Hypothalamus (tissue), 51 donors: ENCODE measurements at regions not wholly inside any gene's neighbourhood (a gene's known extent, or its start where the extent isn't known, plus 50 kb on each side); places are given as distances from the start of the nearest gene placed in this dataset.
A peak's percentile ranks its signal among the peaks of the same experiment; 100 is the strongest.

ENCODE experiments used
- DNase-seq, 51 donors: peaks; one replicate each; lab custom pipeline; 2025; lab: John Stamatoyannopoulos, UW

DNA sequence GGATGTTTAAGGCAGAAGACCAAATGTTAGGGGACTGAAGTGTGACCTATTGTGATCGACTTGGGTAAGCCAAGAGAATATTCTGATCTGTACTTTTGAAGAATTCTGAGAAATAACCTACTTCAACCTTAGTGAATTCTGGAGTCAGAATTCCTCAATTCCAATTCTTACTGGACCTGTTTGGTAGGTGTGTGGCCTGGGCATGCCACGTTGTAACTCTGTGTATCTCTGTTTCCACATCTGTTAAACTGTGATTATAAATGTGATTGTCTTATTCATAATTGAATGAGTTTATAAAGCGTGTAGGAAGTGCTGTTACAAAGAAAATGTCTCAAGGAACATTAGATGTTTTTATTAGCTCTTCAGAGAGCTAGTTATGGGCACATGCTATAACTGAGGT is 64.5 kb downstream of the TUSC1 start:
- no peak for DNase-seq

DNA sequence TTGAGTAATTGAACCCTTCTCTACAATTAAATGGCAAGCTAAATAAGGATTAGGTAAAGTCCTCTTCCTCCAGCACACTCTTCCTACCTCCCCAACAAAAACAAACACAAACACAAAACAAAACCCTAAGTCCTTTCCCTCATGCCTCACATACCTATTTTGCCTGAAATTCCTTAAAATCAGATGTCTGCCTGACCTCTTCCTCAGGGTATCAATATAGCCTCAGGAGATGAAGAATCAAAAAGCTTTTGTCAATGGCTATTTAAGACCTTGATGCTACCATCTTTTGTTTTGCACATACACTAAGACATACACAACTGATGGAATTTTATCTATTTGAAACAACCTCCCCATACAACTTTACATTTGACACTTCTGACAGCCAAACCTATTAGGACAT is 75.1 kb downstream of the TUSC1 start:
- no peak for DNase-seq

DNA sequence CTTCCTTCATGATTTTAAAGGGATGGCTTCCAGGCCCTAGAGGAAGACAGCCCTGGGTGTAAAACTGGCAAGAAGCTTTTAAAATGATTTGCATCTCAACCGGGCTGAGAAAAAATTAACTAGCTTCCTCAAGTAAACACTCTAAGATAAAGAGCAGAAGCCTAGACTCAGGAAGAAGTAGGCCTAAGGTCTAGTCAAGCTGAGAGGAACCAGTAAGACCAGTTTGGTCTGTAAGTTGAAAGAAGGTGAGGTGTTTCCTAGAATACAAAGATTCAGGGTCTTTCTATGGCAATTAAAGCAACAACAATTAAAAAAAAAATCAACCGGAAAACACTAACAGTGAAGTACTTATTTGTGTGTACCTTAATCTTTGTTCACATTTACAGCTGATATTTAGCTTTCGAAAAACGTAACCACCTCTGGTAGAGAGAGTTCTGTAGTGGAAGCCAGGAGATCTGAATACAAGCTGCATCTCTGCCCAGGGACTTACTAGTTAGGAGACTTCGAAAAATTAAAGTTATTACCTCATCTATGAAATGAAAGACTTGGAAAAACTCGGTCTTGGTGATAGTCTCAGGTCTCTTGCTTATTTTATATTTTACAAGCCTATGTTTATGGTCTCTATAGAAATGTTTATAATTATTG is 75.7 kb downstream of the TUSC1 start:
- no peak for DNase-seq

DNA sequence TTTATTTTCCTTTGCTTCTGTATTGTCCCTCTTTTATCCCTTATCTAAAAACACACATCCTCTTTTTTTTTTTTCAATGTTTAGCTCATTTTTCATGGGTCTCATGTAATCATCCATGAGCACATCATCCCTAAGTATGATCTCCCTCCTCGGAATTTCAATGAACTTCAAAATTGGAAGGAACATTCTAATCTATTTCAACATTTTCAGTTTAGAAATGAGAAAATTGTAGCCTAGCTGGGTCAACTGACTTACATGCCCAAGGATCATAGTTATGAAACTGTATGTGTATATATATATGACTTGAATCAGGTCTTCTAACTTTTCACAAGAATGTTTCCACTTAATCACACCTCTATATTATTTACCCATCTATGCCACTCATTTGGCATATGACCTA is 77.7 kb downstream of the TUSC1 start:
- DNase-seq = no peak

DNA sequence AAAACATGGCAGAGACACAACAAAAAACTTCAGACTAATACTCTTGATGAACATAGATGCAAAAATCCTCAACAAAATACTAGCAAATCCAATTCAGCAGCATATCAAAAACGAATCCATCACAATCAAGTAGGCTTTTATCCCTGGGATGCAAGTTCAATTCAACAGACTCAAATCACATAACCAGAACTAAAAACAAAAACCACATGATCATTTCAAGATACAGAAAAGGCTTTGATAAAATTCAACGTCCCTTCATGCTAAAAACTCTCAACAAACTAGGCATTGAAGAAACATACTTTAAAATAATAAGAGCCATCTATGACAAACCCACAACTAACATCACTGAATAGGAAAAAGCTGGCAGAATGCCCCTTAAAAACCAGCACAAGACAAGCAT is 93.6 kb downstream of the TUSC1 start:
- DNase-seq = no peak

DNA sequence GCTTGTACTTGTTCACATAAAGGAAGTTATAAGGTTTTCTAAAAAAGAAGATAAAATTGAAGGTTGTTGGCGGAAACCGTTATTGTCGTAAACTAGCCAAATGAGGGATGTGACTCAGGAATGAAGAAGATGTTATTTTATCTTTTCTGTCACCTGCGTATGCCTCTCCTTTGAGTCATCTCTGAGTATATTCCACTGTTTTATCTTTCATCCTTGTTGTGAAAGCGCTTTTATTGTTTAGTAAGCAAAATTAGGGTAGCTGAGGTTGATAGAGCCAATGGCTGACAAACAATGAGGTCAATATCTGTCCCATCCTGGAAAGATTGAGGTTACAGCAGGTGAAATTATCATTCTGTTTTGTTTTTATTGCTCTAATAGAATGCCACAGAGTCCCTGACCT is 105.0 kb downstream of the TUSC1 start:
- DNase-seq = no peak

DNA sequence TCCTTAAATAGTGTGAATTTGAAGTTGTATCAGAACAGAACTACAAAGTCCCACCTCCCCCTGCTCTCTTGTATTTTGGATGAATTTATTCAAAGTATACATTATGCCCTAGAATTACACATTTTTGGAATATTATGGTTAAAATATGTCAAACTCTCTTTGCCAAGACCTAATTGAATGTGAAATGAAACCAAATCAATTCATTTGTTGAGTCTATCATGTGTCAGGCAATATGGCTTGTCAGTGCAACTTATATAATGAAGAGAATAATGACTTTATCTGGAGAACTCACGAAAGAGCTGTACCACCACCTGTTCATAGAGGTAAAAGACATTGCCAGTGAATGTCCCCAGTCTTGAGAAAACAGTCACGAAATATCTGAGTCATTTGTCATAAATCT is 106.8 kb downstream of the TUSC1 start:
- DNase-seq = no peak

DNA sequence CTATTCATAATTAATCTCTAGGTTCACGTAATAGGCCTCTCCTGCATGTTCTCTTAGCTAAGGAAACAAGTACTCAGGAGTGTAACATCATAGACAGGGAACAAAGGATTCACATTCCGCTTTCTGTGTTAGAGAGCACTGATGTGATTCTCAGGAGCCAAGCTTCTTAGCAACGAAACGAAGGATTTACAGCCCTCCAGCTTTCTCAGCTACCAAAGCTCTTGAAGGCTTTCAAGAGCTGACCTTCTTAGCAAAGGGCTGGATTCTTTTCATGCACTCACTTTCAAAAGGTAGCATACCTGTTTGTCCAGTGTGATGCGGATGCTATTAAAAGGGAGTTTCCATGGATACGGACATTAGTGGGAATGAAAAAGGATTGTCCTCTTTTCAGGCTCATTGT is 107.4 kb downstream of the TUSC1 start:
- DNase-seq = peak in 1 of 51 donors; percentile 12

DNA sequence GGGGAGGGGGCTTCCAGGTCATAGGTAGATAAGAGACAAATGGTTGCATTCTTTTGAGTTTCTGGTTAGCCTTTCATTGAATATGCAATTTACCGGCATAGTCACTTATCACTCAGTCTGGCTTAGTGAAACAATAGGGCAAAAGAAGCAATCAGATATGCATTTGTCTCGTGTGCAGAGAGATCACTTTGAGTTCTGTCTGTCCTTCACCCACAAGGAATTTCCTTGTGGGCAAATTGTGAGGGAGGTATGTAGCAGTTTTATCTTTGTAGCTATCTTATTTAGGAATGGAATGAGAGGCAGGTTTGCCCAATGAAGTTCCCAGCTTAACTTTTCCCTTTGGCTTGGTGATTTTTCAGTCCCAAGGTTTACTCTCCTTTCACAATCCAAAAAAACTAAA is 116.1 kb downstream of the TUSC1 start:
- no peak for DNase-seq

DNA sequence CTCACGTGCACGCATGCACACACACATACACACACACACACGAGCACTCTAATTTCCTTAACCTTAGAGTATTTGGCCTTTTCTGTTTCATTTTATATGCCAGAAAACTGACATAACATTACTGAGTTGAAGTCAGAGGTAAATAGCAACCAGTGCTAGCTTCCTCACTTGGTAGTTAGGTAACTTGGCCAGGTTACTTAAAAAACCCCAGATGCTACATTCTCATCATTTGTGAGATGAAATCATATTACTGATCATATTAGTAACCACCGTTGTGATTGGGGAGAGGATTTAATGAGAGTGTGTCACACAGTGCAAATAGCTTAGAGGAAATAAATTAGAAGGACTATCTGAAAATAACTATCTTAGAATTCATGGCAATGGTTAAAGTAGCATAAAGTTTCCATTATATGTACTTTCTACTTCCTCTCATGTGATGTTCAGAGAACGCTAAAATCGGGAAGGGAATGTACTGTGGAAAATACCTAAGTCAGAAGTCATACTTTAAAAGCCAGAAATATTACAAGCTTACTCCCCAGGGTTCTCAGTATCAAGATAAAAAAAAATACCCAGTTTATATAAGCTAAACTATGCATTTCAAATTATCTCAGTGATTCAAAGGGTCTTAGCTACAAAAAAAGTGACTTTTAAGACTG is 120.5 kb downstream of the TUSC1 start:
- DNase-seq = no peak

DNA sequence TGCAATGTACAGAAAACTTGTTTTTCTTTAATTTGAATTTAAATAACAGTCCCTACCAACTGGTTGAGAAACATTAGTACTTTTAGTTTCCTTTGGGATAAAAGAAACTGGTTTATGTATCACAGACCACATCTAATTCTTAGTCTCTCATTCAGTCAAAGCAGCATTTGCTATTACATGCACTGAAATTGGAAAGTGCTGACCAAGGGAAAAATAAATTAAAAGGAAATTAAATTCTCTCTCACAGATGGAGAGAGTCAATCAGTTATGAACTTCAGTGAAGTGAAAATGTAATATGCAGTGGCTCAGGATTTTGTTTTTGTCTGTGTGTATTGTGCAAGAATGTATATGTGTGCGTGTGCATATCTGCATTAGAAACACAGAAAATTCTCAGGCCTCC is 121.7 kb downstream of the TUSC1 start:
- no peak for DNase-seq

DNA sequence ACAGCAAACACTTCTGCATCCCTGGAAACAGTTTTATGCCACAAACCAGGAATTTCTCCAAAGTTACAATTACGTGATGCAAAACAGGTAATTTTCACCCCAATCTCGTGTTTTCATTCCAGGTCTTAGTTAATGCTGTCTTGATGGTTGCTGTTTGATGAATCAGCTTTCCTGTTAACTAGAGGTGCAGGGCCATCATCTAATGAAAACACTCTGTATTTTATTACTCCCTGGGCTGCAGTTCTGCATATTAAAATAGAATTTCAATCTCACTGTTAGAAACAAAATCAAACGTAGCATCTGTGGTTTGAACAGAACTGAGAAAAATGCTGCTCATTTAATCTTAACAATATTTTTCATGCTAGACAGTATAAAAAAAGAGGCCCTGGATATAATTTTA is 129.4 kb downstream of the TUSC1 start:
- no peak for DNase-seq

DNA sequence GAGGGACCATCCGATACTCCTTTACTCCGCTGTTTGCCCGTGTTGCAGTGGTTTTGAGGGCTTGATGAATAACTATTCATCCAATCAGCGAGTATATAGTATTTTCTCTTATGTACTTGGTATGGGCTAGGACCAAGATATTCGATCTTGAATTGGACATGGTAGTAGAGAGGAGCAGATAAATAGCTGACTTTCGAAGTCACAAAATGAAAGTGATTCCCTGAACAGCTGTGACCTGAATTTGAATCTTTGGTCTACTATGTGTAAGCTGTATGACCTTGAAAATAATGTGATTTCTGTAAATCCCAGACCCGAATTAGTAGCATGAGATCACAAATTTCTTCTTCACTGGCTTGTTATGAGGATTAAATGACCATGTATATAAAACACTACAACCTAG is 134.4 kb downstream of the TUSC1 start:
- DNase-seq = no peak

DNA sequence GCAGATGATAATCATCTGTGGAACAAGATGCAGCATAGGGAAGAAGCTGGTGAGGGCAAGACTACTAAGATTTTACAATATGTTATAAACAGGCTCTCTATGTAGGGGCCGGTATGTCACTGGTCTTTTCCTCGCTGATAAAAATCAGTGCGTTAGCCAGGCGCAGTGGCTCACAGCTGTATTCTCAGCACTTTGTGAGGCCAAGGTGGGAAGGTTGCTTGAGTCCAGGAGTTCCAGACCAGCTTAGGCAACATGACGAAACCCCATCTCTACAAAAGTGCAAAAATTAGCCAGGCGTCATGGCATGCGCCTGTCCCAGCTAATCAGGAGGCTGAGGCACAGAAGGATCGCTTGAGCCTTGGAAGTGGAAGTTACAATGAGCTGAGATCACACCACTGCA is 135.9 kb downstream of the TUSC1 start:
- DNase-seq = no peak

DNA sequence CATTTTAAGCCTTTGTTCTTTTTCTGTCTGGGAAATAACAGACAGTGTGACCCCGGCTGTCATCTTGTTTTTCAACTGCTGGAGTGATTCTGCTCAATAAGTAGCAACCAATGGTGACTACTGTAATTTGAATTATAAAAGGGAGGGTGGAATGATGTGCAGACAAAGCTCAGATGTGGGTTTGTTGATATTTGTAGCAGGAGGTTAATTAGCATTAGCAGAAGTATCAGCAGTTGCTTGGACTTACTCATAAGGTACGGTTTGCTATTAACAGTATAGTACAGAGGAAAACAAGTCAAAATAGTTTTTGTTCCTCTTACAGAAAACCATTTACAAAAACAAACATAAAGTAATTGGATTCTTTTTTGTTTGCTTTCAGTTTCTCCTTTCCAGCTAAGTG is 140.4 kb downstream of the TUSC1 start:
- no peak for DNase-seq

DNA sequence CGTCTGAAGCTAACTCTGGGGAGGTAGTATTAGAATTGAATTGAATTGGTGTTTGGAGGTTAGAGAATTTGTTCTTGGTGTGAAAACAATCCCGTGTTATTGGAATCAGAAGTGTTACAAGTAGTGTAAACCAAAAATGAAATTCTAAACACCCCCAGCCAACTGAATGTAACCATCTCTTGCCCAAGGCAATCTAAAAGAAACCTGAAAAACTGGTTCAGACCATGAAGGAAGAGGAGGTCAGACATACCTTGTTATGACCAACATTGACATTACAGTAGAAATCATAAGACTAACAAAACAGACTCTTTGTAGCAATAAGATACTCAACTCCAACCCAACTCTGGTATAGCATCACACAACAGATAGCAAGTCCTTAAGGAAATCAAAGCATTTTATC is 159.0 kb downstream of the TUSC1 start:
- DNase-seq = no peak

DNA sequence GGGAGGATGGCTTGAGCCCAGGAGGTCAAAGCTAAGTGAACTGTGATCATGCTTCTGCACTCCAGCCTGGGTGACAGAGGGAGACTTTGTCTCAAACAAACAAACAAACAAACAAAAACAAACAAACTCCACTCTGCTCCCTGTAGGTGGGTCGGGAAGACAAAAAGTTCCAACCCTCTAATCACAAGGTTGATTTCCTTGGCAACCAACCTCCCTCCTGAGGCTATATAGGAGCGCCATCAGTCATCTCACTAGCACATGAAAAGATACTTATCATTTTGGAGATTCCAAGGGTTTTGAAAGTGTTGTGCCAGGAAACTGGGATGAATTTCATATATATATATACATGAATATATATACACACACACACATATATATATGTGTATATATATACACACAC is 160.5 kb downstream of the TUSC1 start:
- no peak for DNase-seq

DNA sequence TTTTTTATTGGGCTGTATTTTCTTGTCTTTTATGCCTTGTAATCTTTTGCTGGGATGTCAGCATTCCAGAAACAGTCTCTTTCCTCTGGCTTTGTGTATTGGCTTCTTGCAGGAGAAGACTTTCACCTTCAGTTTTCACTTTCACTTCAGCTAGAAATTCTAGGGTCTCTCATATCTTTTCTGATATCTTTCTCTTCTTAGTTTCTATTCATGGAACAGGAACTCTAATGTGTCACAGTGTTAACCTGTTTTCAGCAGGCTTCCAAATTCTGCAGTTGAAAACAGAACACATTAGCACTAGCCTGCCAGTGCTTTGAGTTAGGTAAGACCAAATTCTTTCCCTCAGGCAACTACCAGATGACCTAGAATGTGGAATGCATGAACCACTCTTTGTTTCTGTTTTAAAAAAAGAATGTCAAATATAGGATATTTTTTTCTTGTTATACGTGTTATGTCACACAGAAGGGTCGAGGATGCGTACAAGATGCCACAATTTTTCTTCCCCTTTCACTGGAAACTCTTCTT is 164.7 kb downstream of the TUSC1 start:
- no peak for DNase-seq

DNA sequence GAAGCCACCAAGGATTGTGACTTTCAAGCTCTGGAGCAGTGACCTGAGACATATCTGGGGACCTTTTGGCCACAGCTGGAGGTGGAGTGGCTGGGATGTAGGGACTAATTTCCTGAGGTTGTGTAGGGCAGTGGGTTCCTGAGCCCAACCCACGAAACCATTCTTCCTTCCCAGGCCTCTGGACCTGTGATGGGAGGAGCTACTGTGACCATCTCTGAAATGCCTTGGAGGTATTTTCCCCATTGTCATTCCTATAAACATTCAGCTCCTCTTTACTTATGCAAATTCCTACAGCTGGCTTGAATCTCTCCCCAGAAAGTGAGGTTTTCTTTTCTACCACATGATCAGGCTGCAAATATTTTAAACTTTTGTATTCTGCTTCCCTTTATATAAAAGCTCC is 172.6 kb downstream of the TUSC1 start:
- DNase-seq = no peak

DNA sequence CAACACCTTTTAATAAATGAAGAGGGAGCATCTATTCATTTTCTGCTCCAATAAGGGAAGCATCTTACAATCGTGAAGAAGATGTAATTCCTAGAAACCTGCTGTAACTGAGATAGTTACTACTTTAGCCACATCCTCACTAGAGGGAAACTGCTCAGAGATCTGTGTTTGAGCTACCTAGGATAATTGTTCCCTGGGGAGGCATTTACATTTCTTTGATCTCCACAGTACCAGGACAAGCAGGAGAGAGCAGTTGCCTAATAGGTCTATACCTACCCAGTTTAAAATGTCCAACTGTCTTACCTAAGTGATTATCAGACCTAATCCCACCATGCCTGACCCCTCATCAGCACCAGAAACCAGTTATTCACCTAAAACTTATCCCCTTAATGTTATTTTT is 196.9 kb downstream of the TUSC1 start:
- DNase-seq = no peak

DNA sequence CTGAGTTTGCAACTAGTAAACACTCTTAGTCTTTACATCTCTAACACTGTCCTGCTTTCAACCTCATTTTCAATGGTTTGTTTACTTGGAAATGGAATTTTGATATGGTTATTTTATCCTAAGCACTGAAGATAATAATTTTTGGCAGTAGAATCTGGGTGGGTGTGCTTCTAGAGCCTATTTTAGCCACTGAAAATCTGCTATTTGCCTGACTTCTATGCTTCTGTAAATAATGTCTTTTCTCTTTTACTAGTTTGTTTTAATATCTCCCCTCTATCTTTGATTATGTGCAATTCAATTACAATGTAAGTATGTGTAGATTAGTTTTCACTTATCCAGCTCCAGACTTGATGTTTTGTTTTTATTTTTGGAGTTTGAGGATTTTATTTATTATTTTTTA is 197.5 kb downstream of the TUSC1 start:
- DNase-seq = no peak

DNA sequence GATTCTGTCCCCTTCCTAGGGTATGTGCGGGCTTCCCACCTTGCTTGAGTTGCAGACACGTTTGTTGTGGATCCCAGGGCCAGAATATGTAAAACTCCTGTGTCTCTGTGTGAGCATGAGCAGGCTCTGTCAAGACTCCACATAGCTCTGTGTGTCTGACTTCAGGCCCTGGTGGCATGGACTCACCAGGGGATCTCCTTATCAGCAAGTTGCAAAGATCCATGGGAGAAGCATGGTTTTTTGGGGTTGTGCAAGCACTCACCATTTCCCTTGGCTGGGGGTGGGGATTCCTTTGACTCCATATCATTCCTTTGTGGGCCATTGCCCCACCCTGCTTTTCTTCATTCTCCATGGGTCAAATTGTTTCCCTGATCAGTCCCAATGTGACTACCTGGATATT is 205.6 kb downstream of the TUSC1 start:
- DNase-seq = no peak

DNA sequence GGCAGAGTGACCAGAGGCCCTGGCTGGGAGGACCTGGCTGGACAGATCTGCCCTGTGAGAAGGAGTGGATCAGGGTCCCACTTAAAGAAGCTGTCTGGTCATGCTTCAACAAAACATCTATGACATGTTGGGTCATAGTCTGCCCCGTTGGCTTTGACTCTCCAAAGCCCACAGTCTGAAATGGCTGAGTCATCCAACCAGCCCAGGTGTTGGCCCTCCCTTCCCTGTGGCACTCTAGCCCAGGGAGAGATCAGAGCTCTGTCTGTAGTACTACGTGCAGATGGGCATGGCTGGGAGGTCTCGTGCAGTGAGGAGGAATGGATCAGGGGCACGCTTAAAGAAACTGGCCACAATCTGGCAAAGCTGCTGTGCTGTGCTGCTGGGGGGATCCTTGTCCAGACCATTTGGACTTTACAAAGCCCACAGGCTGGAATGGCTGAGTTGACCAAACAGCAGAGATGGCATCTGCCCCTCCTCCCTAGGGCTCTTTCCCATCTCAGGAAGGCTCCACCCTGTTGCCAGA is 206.1 kb downstream of the TUSC1 start:
- DNase-seq = no peak
